Spleen (tissue), 11 donors: ENCODE measurements at regions not wholly inside any gene's neighbourhood (a gene's known extent, or its start where the extent isn't known, plus 50 kb on each side); places are given as distances from the start of the nearest gene placed in this dataset.
A peak's percentile ranks its signal among the peaks of the same experiment; 100 is the strongest.

ENCODE experiments used
- DNase-seq: peaks from one replicate; pipeline ENCODE4 v3.0.0-alpha.2; 2020
- H3K27ac ChIP-seq, 8 donors: fragments of 200-600 bp; sonication (generic) in 7 of 8; 1 replicate in 4 of 8; 2 replicates in 4 of 8; pipeline versions ENCODE4 v1.5.0 to v1.8.0; 2016 to 2021; ENCODE audit warnings: inconsistent platforms in 4 of 8, mild to moderate bottlenecking in 4 of 8, moderate library complexity in 1 of 8
- H3K27me3 ChIP-seq, 7 donors: fragments of 200-600 bp; sonication (generic) in 6 of 7; replicated peaks in 1 of 7; 1 replicate in 4 of 7; 2 replicates in 3 of 7; pipeline versions ENCODE4 v1.5.0 to v1.8.0; 2016 to 2021; ENCODE audit warnings: inconsistent platforms in 3 of 7, mild to moderate bottlenecking in 1 of 7
- H3K36me3 ChIP-seq, 6 donors: fragments of 200-600 bp; sonication (generic) in 5 of 6; 1 replicate in 4 of 6; 2 replicates in 2 of 6; pipeline versions ENCODE4 v1.5.0 to v1.8.0; 2016 to 2021; ENCODE audit warnings: inconsistent platforms in 2 of 6
- H3K4me1 ChIP-seq, 6 donors: fragments of 200-600 bp; sonication (generic) in 5 of 6; 1 replicate in 3 of 6; 2 replicates in 3 of 6; pipeline versions ENCODE4 v1.5.0 to v1.8.0; 2016 to 2021; ENCODE audit warnings: inconsistent platforms in 3 of 6
- H3K4me3 ChIP-seq, 8 donors: fragments of 200-600 bp; sonication (generic) in 7 of 8; 1 replicate in 4 of 8; 2 replicates in 4 of 8; pipeline versions ENCODE4 v1.5.0 to v1.8.0; 2016 to 2021; ENCODE audit warnings: inconsistent platforms in 4 of 8, mild to moderate bottlenecking in 4 of 8, moderate library complexity in 2 of 8
- H3K9me3 ChIP-seq, 8 donors: fragments of 200-600 bp; sonication (generic) in 7 of 8; 1 replicate in 4 of 8; 2 replicates in 4 of 8; pipeline versions ENCODE4 v1.5.0 to v1.8.0; 2016 to 2021; ENCODE audit warnings: inconsistent platforms in 4 of 8
- POLR2A ChIP-seq, 3 donors: fragments of 450-650 bp; IDR thresholded peaks; one replicate each; pipeline ENCODE4 v1.5.1; 2017; ENCODE audit warnings: antibody characterized with exemption in 3 of 3, mild to moderate bottlenecking in 1 of 3
- POLR2AphosphoS5 ChIP-seq, 3 donors: sonication (generic); formaldehyde crosslinking; IDR thresholded peaks; one replicate each; pipeline ENCODE4 v1.5.1; 2017; ENCODE audit warnings: antibody characterized with exemption in 3 of 3
- WGBS, 5 donors: extraction: QIAGEN DNeasy Blood & Tissue Kit in 3 of 5; methylation state at CpG; one replicate each; pipeline versions ENCODE4 v1.1.5 to v1.1.7; 2013 to 2018; 5-methylcytosine and 5-hydroxymethylcytosine counted together
- intact Hi-C: fragments of 100-400 bp; cut with DNase I; formaldehyde crosslinking; loops from one replicate; pipeline ENCODE4 v1.15.0; 2023; ENCODE audit warnings: low total_unique reads
- TF ChIP-seq, protein P1 (sequence below), 11 experiments: fragments of 200-600 bp in 7 of 11; fragments of 450-650 bp in 4 of 11; sonication (generic) in 4 of 11; IDR thresholded peaks in 8 of 11; conservative IDR thresholded peaks in 3 of 11; 1 replicate in 7 of 11; 2 replicates in 4 of 11; pipeline versions ENCODE4 v1.4.0 to v1.8.0; 2016 to 2021; ENCODE audit warnings: antibody characterized with exemption in 11 of 11, inconsistent platforms in 4 of 11, mild to moderate bottlenecking in 1 of 11
- donor health status: healthy with polysubstance abuse.
- donor health status: DM: no; HTN: no; CAD: no; lungs with moderate emphysema.
- donor health status: DM: no; HTN: no; CAD: no.
- donor health status: Bipolar disorder and iron deficiency.
- donor health status: healthy.
- donor health status: DM: no; HTN: no; CAD: no.
- donor health status: DM: yes; HTN: yes; CAD: no.

DNA sequence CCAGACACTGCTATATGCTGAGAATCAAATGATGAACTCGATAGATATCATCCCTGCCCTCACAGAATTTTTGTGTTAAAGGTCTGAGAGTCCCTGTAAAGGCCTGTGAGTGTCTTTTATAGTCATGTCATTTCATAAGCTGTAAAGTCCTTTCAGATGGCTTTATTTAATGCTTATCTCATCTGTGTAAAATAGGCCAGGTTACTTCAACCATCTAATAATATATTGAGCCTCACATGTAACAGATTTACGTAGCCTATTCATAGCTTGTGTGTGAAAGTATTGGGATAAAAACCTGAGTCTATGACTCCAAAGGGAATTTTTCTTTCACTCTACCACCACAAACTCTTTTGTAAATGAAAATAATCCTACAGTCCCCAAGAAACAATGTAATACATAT lies 672.0 kb upstream of the SYT4 start:
- Histone ChIP-seq H3K36me3 (no peaks in the 10 kb centered on the region), H3K4me3 (no peak overlapping the region), H3K9me3 (peaks cover 0 to 11% (median 0%) of the 10 kb centered on the region in 8 donors), H3K27ac (no peak overlapping the region), H3K4me1 (no peaks in the 10 kb centered on the region), H3K27me3 (no peaks in the 10 kb centered on the region)
- no peak for DNase-seq
- WGBS, 5 donors, result 62 to 88% (median 85%) methylated on average over 2 of the region's 2 CpGs
- intact Hi-C loops, result no loop called here
- no peak for TF ChIP-seq POLR2AphosphoS5 (IDR thresholded peaks at IDR 0.05)
- no peak for TF ChIP-seq POLR2A (IDR thresholded peaks at IDR 0.05)
- TF ChIP-seq, protein P1, sequence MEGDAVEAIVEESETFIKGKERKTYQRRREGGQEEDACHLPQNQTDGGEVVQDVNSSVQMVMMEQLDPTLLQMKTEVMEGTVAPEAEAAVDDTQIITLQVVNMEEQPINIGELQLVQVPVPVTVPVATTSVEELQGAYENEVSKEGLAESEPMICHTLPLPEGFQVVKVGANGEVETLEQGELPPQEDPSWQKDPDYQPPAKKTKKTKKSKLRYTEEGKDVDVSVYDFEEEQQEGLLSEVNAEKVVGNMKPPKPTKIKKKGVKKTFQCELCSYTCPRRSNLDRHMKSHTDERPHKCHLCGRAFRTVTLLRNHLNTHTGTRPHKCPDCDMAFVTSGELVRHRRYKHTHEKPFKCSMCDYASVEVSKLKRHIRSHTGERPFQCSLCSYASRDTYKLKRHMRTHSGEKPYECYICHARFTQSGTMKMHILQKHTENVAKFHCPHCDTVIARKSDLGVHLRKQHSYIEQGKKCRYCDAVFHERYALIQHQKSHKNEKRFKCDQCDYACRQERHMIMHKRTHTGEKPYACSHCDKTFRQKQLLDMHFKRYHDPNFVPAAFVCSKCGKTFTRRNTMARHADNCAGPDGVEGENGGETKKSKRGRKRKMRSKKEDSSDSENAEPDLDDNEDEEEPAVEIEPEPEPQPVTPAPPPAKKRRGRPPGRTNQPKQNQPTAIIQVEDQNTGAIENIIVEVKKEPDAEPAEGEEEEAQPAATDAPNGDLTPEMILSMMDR (IDR thresholded peaks at IDR 0.05 in 8 of 11, conservative IDR thresholded peaks at IDR 0.05 in 3 of 11), result no peak

- no peaks in the 10 kb centered on the region for H3K4me1 ChIP-seq
- no peaks in the 10 kb centered on the region for H3K36me3 ChIP-seq
- no peaks in the 10 kb centered on the region for H3K27me3 ChIP-seq
- DNase-seq, result no peak
- H3K4me3 ChIP-seq, result no peak overlapping the region
- no peak overlapping the region for H3K27ac ChIP-seq
- TF ChIP-seq POLR2AphosphoS5 (IDR thresholded peaks at IDR 0.05), result no peak
- TF ChIP-seq POLR2A (IDR thresholded peaks at IDR 0.05), result no peak
- TF ChIP-seq, protein P1 (IDR thresholded peaks at IDR 0.05 in 8 of 11, conservative IDR thresholded peaks at IDR 0.05 in 3 of 11), result no peak
- intact Hi-C loops, result no loop called here
- WGBS, 5 donors, result 83 to 89% (median 85%) methylated on average over 3 of the region's 3 CpGs
- H3K9me3 ChIP-seq, result peaks cover 0 to 11% (median 0%) of the 10 kb centered on the region in 8 donors
These were observed 672.8 kb upstream of the SYT4 start for GRCh38 chr18:43950062-43950461.

- Histone ChIP-seq H3K4me3 (no peak overlapping the region), H3K9me3 (peaks cover 0 to 11% (median 0%) of the 10 kb centered on the region in 8 donors), H3K27me3 (no peaks in the 10 kb centered on the region), H3K27ac (no peak overlapping the region), H3K4me1 (no peaks in the 10 kb centered on the region), H3K36me3 (no peaks in the 10 kb centered on the region)
- TF ChIP-seq, protein P1 (IDR thresholded peaks at IDR 0.05 in 8 of 11, conservative IDR thresholded peaks at IDR 0.05 in 3 of 11), result no peak
- TF ChIP-seq POLR2AphosphoS5 (IDR thresholded peaks at IDR 0.05) (no peak), POLR2A (IDR thresholded peaks at IDR 0.05) (no peak)
- 84 to 90% (median 86%) methylated on average over 3 of the region's 3 CpGs for WGBS, 5 donors
- intact Hi-C loops, result no loop called here
- no peak for DNase-seq
These were observed 675.1 kb upstream of the SYT4 start for GRCh38 chr18:43952398-43952797.

DNA sequence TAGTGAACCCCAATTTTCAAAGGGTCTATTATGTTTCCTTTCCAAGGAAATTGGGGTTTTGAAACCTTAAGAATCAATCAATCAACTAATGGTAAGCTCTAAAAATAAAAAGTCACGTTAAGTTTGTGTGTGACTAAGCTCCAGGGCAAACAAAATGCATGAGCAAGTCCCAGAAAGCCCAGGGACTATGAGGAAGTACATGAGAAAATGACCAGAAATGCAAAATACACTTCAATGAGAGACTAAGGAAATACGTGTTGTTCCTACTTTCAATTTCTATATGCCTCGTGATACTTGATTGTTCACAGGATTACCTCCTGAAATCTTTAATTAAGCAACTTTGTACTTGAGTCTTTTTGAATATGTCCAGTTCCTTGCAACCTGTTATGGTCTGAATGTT lies 684.4 kb upstream of the SYT4 start:
- Histone ChIP-seq H3K27ac (peak overlapping the region in 1 of 8 donors; percentile 27), H3K9me3 (no peaks in the 10 kb centered on the region), H3K4me1 (no peaks in the 10 kb centered on the region), H3K4me3 (no peak overlapping the region), H3K36me3 (no peaks in the 10 kb centered on the region), H3K27me3 (no peaks in the 10 kb centered on the region)
- intact Hi-C loops, result no loop called here
- TF ChIP-seq, protein P1 (IDR thresholded peaks at IDR 0.05 in 8 of 11, conservative IDR thresholded peaks at IDR 0.05 in 3 of 11), result no peak
- 23 to 33% (median 32%) methylated on average over 3 of the region's 3 CpGs for WGBS, 5 donors
- no peak for DNase-seq
